G401 (cell line): ENCODE measurements at regions not wholly inside any gene's neighbourhood (a gene's known extent, or its start where the extent isn't known, plus 50 kb on each side); places are given as distances from the start of the nearest gene placed in this dataset.

Experiments
- DNase-seq: peaks from one replicate; pipeline ENCODE4 v3.0.0-alpha.2; 2015; ENCODE audit warnings: low spot score
- in situ Hi-C: cut with HindIII; loops from 2 replicates; pipeline ENCODE4 v1.10.0; 2016; ENCODE audit warnings: low sequenced_read_pairs, mixed read lengths

DNA sequence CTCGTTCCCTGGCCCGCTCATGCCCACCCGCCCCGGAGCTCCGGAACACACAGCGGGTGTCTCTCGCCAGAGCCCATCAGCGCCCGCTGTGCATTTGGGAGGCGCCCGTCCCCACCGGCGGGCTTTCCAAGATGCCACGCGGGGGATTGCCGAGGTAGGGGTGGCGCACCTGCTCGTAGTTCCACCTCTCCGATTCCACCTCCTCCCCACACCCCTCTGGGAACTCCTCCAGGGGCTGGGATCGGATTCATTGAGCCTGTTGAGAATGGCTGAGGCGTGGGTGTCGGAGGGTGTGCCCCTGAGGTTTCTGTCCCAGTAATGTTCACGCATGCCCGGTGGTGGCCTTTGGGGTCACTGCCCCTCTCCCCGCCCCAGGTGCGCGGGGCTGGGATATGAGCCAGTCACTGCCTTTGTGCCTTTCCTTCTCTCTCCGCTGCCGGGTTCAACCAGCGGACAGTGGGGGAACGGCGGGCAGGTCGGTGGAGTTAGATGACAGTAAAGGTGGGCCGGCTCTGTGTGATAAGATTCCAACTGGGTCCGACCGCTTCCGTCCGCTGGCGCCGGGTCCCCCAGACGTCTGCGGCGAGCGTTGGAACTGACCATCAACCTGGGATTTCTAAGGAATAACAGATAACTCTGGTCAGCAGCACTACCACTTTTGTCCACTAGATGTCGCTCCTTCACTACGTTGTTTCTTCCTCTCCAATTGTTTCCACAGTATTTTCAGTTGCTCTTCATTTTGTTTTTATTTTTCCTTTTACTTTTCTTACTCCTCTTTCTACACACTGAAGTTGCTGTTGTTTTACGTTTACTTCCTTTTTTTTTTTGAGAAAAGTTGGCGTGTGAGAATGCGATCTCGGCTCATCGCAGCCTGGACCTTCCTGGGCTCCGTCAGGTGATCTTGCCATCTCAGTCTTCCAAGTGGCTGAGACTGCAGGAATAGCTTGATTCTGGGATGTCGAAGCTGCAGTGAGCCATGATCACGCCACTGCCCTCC lies 178.1 kb upstream of the ALG10B start:
- in situ Hi-C loops = no loop called here
- peak; percentile 81 for DNase-seq

DNA sequence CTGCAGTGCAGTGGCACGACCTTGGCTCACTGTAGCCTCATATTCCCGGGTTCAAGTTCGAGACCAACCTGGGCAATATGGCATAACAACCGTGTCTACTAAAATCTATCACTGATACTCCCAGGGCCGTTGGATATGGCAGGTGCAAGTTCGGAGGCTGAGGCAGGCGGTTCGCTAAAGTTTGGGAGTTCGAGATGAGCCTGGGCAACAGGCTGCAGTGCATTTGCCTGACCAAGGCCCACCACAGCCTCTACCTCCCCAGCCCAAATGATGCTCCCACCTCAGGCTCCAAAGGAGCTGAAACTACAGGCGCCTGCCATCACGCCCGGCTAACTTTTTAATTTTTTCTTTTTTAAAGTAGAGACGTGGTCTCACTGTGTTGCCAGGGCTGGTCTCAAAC lies 177.1 kb upstream of the ALG10B start:
- in situ Hi-C loops = no loop called here
- no peak for DNase-seq

GRCh38 chr12:38141239-38141638 lies 175.3 kb upstream of the ALG10B start:
- in situ Hi-C loops = no loop called here
- DNase-seq = no peak

GRCh38 chr12:38141861-38142260 lies 174.7 kb upstream of the ALG10B start:
- in situ Hi-C loops = no loop called here
- DNase-seq = no peak

DNA sequence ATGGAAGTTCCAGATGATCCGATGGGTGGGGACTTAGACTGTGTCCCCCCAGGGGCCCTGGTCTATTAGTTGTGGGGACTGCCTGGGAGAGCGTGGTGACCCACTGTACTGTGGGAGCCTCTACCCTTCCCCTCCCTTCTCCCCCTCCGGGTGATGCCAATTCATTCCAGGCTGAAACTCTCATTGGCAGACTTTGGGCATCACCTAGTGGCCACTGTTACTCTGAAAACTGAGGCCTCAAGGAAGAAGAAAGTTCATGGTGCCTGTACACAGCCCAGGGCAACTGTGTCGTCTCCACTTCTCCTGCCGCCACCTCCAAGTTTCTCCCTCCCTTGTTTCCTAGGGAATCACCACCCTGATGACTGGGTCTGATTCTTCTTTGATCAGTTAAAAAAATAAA lies 173.6 kb upstream of the ALG10B start:
- in situ Hi-C loops = no loop called here
- DNase-seq = no peak

GRCh38 chr12:38144049-38144448 lies 172.5 kb upstream of the ALG10B start:
- no peak for DNase-seq
- in situ Hi-C loops = no loop called here

GRCh38 chr12:38144601-38145436 lies 171.8 kb upstream of the ALG10B start:
- in situ Hi-C loops = no loop called here
- DNase-seq = no peak

DNA sequence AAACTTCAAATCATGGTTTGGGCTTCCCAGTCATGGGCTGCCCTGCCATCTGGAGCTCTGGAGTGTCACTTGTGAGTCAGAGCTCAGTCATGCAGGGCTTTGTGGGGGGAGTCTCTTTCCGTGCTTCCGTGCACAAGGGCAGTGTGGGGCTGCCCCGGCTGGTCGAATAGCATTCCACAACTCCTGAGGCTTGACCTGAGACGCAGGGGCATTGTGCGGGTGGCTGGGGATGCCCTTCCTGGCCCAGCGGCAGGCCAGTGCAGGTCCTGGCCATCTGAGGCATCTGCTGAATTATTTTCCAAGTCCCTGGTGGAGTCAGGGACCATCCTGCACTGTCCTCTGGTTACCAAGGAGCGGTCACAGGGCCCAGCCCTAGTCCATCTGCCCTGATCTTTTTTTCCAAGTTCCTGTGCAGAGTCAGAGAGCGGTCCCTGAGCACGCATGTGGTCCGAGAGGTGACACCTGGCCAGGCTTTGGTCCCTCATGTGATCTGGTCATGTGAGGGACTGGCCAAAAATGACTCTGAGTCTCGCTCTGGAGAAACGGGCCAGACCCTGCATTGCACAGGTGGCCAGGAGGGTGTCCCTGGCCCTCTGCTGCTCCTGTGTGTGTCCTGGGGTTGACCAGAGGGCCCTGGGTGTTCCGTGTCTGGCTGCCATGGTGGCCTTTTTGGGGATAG lies 167.0 kb upstream of the ALG10B start:
- DNase-seq = no peak
- in situ Hi-C loops = no loop called here

DNA sequence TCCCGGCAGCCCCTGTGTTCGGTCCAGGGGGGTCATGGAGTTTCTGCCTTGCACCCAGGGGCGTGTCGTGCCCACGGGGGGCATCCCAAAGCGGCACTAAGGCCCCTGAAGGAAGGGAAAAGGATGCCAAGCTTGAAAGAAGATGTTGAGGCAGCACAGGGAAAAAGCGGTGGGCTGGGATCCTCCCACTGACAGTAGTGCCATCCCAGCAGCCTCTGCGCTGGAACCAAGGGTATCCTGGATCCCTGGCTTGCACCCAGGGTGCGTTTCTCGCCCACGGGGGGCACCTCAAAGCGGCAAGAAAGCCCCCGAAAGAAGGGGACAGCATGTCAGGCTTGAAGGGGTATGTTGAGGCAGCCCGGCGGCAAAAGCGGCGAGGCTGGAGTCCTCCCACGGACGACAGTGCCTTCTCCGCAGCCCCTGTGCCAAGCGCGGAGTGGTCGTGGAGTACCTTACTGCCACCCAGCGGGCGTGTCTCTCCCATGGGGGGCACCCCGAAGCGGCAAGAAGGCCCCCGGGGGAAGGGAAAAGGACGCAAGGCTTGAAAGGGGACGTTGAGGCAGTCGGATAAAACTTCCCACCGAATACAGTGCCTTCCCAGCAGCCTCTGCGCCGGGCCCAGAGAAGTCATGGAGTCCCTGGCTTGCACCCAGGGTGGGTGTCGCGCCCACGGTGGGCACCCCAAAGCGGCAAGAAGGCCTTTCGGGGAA lies 164.4 kb upstream of the ALG10B start:
- no peak for DNase-seq
- in situ Hi-C loops = no loop called here

GRCh38 chr12:38152816-38153736 lies 163.5 kb upstream of the ALG10B start:
- in situ Hi-C loops = no loop called here
- DNase-seq = no peak

GRCh38 chr12:38153737-38154061 lies 162.9 kb upstream of the ALG10B start:
- no peak for DNase-seq
- in situ Hi-C loops = no loop called here

DNA sequence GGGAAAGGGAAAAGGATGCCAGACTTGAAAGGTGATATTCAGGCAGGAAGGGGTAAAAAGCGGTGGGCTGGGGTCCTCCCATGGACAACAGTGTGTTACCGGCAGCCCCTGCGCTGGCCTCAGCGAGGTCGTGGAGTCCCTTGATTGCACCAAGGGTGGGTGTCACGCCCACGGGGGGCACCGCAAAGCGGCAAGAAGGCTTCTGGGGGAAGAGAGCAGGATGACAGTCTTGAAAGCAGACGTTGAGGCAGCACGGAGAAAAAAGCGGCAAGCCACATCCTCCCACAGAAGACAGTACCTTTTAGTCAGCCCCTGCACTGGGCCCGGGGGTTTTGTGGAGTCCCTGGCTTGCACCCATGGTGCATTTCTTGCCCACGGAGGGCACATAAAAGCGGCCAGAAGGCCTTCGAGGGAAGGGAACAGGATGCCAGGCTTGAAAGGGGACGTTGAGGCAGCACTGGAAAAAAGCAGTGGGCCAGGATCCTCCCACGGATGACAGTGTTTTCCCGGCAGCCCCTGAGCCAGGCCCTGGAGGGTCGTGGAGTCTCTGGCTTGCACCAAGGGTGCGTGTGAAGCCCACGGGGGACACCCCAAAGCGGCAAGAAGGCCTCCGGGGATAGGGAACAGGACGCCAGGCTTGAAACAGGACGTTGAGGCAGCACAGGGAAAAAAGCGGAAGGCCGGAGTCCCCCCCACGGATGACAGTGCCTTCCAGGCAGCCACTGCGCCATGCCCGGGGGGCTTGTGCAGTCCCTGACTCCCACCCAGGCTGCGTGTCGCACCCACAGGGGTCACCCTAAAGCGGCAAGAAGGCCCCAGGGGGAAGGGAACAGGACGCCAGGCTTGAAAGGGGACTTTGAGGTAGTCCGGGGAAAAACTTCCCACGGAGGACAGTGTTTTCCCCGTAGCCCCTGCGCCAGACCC lies 162.2 kb upstream of the ALG10B start:
- in situ Hi-C loops = no loop called here
- DNase-seq = no peak

DNA sequence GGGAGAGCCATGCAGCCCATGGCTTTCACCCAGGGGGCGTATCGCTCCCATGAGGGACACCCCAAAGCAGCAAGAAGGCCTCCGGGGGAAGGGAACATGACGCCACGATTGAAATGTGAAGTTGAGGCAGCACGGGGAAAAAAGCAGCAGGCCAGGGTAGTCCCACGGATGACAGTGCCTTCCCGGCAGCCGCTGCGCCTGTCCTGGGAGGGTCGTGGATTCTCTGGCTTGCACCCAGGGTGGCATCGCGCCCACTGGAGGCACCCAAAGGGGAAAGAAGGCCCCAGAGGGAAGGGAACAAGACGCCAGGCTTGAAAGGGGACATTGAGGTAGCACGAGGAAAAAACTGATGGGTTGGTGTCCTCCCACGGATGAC lies 161.6 kb upstream of the ALG10B start:
- DNase-seq = no peak
- in situ Hi-C loops = no loop called here

DNA sequence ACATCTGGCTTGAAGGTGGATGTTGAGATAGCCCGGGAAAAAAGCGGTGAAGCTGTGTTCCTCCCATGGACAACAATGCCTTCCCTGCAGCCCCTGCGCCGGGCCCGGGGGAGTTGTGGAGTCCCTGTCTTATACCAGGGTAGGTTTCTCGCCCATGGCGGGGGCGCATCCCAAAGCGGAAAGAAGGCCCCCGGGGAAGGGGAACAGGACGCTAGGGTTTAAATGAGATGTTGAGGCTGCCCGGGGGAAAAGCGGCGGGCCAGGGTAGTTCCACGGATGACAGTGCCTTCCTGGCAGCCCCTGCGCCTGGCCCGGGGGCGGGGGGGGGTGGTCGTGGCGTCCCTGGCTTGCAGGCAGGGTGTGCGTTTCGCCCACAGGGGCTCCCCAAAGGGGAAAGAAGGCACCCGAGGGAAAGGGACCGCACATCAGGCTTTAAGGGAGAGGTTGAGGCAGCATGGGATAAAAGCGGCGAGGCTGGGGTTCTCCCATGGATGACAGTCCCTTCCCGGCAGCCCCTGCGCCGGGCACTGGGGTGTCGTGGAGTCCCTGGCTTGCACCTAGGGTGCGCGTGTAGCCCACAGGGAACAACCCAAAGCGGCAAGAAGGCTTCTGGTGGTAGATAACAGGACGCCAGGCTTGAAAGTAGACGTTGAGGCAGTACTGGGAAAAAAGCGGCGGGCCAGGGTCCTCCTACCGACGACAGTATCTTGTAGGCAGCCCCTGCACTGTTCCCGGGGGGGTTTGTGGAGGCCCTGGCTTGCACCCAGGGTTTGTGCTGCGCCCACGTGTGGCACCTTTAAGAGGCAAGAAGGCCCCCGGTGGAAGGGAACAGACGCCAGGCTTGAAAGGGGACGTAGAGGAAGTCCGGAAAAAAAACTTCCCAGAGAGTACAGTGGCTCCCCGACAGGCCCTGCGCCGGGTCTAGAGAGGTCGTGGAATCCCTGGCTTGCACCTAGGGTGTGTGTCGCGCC lies 160.8 kb upstream of the ALG10B start:
- in situ Hi-C loops = no loop called here
- no peak for DNase-seq

GRCh38 chr12:38156497-38157245 lies 159.9 kb upstream of the ALG10B start:
- in situ Hi-C loops = no loop called here
- DNase-seq = no peak
